ENCODE measurements at regions not wholly inside any gene's neighbourhood (a gene's known extent, or its start where the extent isn't known, plus 50 kb on each side); places are given as distances from the start of the nearest gene placed in this dataset.

DNA sequence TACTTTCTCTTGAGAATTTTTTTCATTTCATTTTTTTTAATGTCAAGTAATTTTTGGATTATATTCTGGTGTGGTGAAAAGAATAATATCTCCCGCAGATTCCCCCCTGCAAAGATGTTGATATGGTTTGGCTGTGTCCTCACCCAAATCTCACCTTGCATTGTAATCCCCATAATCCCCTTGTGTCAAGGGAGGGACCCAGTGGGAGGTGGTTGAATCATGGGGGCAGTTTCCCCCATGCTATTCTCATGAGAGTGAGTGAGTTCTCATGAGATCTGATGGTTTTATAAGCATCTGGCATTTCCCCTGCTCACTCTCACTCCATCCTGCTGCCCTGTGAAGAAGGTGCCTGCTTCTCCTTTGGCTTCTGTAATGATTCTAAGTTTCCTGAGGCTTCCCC lies 58.7 kb upstream of the PMEPA1 start:
- TF ChIP-seq, protein P1, sequence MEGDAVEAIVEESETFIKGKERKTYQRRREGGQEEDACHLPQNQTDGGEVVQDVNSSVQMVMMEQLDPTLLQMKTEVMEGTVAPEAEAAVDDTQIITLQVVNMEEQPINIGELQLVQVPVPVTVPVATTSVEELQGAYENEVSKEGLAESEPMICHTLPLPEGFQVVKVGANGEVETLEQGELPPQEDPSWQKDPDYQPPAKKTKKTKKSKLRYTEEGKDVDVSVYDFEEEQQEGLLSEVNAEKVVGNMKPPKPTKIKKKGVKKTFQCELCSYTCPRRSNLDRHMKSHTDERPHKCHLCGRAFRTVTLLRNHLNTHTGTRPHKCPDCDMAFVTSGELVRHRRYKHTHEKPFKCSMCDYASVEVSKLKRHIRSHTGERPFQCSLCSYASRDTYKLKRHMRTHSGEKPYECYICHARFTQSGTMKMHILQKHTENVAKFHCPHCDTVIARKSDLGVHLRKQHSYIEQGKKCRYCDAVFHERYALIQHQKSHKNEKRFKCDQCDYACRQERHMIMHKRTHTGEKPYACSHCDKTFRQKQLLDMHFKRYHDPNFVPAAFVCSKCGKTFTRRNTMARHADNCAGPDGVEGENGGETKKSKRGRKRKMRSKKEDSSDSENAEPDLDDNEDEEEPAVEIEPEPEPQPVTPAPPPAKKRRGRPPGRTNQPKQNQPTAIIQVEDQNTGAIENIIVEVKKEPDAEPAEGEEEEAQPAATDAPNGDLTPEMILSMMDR (IDR thresholded peaks at IDR 0.05) = no peak
- TF ChIP-seq POLR2A (IDR thresholded peaks at IDR 0.05) = no peak
